ENCODE measurements at regions not wholly inside any gene's neighbourhood (a gene's known extent, or its start where the extent isn't known, plus 50 kb on each side); places are given as distances from the start of the nearest gene placed in this dataset.

DNA sequence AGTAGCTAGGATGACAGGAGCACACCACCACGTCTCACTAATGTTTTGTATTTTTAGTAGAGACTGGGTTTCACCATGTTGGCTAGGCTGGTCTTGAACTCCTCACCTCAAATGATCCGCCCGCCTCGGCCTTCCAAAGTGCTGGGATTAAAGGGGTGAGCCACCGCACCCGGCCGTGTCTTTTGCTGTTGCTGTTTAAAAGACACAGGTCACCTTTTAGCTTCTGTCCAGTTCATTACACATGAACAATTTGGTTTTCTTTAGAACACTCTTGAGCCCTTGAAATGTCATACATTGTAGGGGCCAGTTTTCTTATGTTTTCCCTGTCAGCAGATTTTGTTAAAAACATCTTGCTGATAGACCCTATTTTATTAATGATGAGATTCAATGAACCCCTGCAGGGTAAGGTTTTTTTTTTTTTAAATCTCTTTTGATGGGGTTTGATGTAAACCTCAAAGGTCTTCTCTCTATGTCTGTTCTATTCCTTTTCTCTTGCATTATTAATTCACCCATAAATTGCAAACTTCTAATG is 61.0 kb upstream of the AGPS start:
- TF ChIP-seq, protein P1, sequence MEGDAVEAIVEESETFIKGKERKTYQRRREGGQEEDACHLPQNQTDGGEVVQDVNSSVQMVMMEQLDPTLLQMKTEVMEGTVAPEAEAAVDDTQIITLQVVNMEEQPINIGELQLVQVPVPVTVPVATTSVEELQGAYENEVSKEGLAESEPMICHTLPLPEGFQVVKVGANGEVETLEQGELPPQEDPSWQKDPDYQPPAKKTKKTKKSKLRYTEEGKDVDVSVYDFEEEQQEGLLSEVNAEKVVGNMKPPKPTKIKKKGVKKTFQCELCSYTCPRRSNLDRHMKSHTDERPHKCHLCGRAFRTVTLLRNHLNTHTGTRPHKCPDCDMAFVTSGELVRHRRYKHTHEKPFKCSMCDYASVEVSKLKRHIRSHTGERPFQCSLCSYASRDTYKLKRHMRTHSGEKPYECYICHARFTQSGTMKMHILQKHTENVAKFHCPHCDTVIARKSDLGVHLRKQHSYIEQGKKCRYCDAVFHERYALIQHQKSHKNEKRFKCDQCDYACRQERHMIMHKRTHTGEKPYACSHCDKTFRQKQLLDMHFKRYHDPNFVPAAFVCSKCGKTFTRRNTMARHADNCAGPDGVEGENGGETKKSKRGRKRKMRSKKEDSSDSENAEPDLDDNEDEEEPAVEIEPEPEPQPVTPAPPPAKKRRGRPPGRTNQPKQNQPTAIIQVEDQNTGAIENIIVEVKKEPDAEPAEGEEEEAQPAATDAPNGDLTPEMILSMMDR (IDR thresholded peaks at IDR 0.05), result no peak
- Histone ChIP-seq H3K4me3 (ENCODE audit: low read depth, low read length) (no peak overlapping the region), H3K27me3 (ENCODE audit: control insufficient read depth, insufficient read depth, low read length) (no peaks in the 10 kb centered on the region), H3K27ac (no peak overlapping the region), H3K9ac (no peak overlapping the region), H3K9me3 (ENCODE audit: control insufficient read depth, low read length) (no peaks in the 10 kb centered on the region), H3K79me2 (no peaks in the 10 kb centered on the region), H3K4me2 (ENCODE audit: low read length) (no peak overlapping the region), H3K36me3 (ENCODE audit: control insufficient read depth, insufficient read depth, low read length) (no peaks in the 10 kb centered on the region), H3K4me1 (no peaks in the 10 kb centered on the region), H2AFZ (peak overlapping the region; percentile 30)

DNA sequence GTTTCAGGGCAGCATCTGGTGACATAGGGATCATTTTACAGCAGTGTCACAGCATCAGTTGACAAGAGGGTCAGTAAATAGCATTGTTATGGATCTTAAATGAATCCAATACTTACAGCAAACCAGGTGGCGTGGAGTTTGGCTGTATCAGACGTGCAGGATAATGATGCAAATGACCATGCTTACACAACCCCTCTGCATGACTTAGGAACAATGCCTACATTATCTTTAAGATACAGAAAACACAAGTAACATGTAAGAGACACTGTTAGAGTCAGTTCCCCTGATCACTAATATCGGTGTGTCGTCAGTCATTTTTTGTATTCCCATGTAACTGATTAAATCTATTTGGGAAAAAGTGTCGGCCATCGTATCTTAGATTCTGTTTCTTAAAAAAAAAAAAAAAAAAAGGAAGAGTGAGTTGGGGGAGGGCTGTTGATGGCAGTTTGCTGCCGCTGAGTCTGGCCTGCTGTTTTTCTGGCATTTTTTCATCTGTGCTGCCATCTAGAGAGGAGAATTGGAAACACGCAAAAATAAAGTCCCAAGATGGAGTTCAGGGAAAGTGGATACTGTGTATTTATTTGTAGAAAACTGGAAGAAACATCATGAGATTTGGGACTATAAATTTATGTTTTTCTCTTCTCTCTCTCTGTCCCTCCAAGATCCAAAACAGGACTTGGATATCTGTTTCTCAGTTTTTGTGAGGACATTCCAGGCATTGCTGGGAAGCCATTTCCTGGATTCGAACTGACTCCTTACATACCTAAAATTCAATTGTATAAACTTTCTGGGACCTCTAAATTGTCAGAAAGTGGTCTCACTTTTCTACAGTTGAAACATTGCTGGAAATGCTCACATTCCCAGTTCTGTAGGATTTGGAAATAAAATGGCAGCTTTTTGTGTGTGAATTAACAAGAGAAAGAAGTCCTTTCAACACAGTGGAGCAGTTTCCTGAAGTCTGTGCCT is 60.3 kb upstream of the AGPS start:
- H3K9ac ChIP-seq, result no peak overlapping the region
- TF ChIP-seq, protein P1 (IDR thresholded peaks at IDR 0.05), result peak; percentile 68
- no peaks in the 10 kb centered on the region for H3K36me3 ChIP-seq (ENCODE audit: control insufficient read depth, insufficient read depth, low read length)
- no peaks in the 10 kb centered on the region for H3K4me1 ChIP-seq
- H3K27ac ChIP-seq, result no peak overlapping the region
- no peaks in the 10 kb centered on the region for H3K27me3 ChIP-seq (ENCODE audit: control insufficient read depth, insufficient read depth, low read length)
- H2AFZ ChIP-seq, result peak overlapping the region; percentile 57
- no peaks in the 10 kb centered on the region for H3K79me2 ChIP-seq
- peak overlapping the region; percentile 7 for H3K4me3 ChIP-seq (ENCODE audit: low read depth, low read length)
- no peaks in the 10 kb centered on the region for H3K9me3 ChIP-seq (ENCODE audit: control insufficient read depth, low read length)
- H3K4me2 ChIP-seq (ENCODE audit: low read length), result peak overlapping the region; percentile 37

DNA sequence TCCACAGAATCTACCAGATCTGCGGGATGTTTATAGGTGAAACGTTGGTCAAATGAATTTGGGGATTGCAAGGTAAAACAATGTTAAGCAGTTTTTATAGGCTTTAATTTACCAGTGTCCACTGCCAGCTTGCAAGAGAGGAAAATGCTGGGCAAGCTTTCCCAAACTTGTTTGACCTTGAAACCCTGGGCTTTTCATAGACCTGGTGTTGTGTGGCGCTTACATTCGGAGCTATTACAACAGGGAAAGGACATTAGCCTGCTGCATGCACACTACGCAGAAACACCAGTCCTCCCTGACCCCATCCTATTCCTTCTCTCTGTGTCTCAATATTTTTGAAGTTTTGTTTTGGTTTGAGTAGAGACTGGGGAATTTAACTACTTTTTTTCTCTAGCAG is 59.6 kb upstream of the AGPS start:
- TF ChIP-seq, protein P1 (IDR thresholded peaks at IDR 0.05), result no peak
- Histone ChIP-seq H3K9ac (no peak overlapping the region), H3K4me2 (ENCODE audit: low read length) (no peak overlapping the region), H3K9me3 (ENCODE audit: control insufficient read depth, low read length) (no peaks in the 10 kb centered on the region), H3K4me1 (no peaks in the 10 kb centered on the region), H2AFZ (peak overlapping the region; percentile 57), H3K4me3 (ENCODE audit: low read depth, low read length) (no peak overlapping the region), H3K36me3 (ENCODE audit: control insufficient read depth, insufficient read depth, low read length) (no peaks in the 10 kb centered on the region), H3K79me2 (no peaks in the 10 kb centered on the region), H3K27me3 (ENCODE audit: control insufficient read depth, insufficient read depth, low read length) (no peaks in the 10 kb centered on the region), H3K27ac (no peak overlapping the region)

DNA sequence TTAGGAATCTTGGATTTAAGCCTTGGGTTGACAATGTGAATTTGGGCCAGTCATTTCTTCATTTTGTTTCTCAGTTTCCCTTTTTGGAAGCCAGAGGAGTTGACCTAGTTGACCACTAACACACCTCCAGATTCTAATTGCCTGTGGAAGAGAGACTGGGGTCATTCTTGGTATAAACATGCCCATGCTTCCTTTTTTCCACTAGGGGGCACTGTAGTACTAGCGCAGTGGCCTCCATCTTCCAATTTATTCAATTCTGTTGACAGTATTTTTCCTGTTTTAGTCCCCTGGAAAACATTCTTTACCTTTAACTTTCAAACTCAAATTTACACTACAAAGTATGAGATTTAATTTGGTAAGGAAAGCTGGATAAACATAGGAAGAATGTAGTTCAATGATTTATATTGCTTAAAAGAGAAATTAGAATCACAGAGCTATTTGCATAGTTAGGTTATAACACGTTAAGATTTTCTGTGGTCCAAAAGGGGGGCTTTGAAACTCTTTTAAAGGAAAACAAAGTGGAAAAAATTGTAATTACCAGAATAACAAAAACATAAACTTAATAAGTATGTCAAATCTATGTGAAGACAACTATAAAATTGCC is 57.5 kb upstream of the AGPS start:
- Histone ChIP-seq H3K79me2 (no peaks in the 10 kb centered on the region), H3K4me1 (no peaks in the 10 kb centered on the region), H3K27me3 (ENCODE audit: control insufficient read depth, insufficient read depth, low read length) (no peaks in the 10 kb centered on the region), H2AFZ (no peak overlapping the region), H3K9me3 (ENCODE audit: control insufficient read depth, low read length) (no peaks in the 10 kb centered on the region), H3K27ac (no peak overlapping the region), H3K4me2 (ENCODE audit: low read length) (no peak overlapping the region), H3K36me3 (ENCODE audit: control insufficient read depth, insufficient read depth, low read length) (no peaks in the 10 kb centered on the region), H3K9ac (no peak overlapping the region), H3K4me3 (ENCODE audit: low read depth, low read length) (no peak overlapping the region)
- TF ChIP-seq, protein P1 (IDR thresholded peaks at IDR 0.05), result peak; percentile 97
